Thyroid gland (tissue), 4 donors: ENCODE measurements at regions not wholly inside any gene's neighbourhood (a gene's known extent, or its start where the extent isn't known, plus 50 kb on each side); places are given as distances from the start of the nearest gene placed in this dataset.

Source experiments
- DNase-seq, 2 donors: peaks; one replicate each; pipeline ENCODE4 v3.0.0-alpha.2; 2019
- H3K27ac ChIP-seq, 3 donors: fragments of 200-600 bp; sonication (generic); 1 replicate in 2 of 3; 2 replicates in 1 of 3; pipeline ENCODE4 v1.5.1; 2016 to 2019; ENCODE audit warnings: mild to moderate bottlenecking in 1 of 3, moderate library complexity in 1 of 3
- H3K27me3 ChIP-seq: fragments of 200-600 bp; sonication (generic); one replicate; pipeline ENCODE4 v1.5.1; 2019
- H3K36me3 ChIP-seq, 2 donors: fragments of 200-600 bp; sonication (generic); one replicate each; pipeline ENCODE4 v1.5.1; 2016 to 2019
- H3K4me1 ChIP-seq, 2 donors: fragments of 200-600 bp; sonication (generic); one replicate each; pipeline ENCODE4 v1.5.1; 2017 to 2019
- H3K4me3 ChIP-seq, 3 donors: fragments of 200-600 bp; sonication (generic); replicated peaks in 1 of 3; 1 replicate in 2 of 3; 2 replicates in 1 of 3; pipeline ENCODE4 v1.5.1; 2016; ENCODE audit warnings: mild to moderate bottlenecking in 1 of 3
- H3K9me3 ChIP-seq: fragments of 200-600 bp; sonication (generic); one replicate; pipeline ENCODE4 v1.5.1; 2017
- POLR2A ChIP-seq, 2 donors: fragments of 450-650 bp; IDR thresholded peaks; one replicate each; pipeline ENCODE4 v1.6.1; 2017; ENCODE audit warnings: antibody characterized with exemption in 2 of 2, mild to moderate bottlenecking in 2 of 2, moderate library complexity in 1 of 2
- WGBS, 2 donors: methylation state at CpG; one replicate each; pipeline ENCODE4 v1.1.5; 2017; 5-methylcytosine and 5-hydroxymethylcytosine counted together
- intact Hi-C: fragments of 100-400 bp; cut with DNase I; formaldehyde crosslinking; loops from one replicate; pipeline ENCODE4 v1.15.1; 2023
- TF ChIP-seq, protein P1 (sequence below), 6 experiments: fragments of 200-600 bp in 3 of 6; fragments of 450-650 bp in 3 of 6; sonication (generic) in 3 of 6; IDR thresholded peaks; one replicate each; pipeline ENCODE4 v1.5.1; 2016 to 2019; ENCODE audit warnings: antibody characterized with exemption in 6 of 6, mild to moderate bottlenecking in 2 of 6, inconsistent platforms in 1 of 6, moderate library complexity in 1 of 6

DNA sequence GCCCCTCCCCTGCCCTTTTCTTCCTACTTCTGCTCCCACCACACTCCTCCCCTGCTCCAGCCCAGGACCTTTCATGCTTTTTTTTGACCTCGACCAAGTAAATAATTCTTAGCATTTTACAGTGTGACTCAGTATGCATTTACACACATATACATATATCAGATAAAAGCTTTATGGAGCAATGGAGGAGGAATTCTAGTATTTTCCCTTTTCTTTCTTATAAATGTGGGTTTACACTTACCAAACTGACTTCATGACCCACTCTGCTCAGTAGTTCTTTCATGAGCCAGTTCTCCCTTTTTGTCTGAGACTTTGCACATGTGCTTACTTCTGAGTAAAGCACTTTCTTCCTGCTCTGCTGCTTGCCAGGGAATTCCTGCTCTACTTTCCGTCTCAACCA is 111.8 kb upstream of the H2AZ1 start:
- H3K4me1 ChIP-seq: no peaks in the 10 kb centered on the region
- WGBS, 2 donors: 76 to 78% methylated on average over 2 of the region's 2 CpGs
- intact Hi-C loops: no loop called here
- no peak overlapping the region for H3K27ac ChIP-seq
- no peaks in the 10 kb centered on the region for H3K27me3 ChIP-seq
- no peaks in the 10 kb centered on the region for H3K36me3 ChIP-seq
- no peak for DNase-seq
- H3K9me3 ChIP-seq: no peaks in the 10 kb centered on the region
- TF ChIP-seq, protein P1, sequence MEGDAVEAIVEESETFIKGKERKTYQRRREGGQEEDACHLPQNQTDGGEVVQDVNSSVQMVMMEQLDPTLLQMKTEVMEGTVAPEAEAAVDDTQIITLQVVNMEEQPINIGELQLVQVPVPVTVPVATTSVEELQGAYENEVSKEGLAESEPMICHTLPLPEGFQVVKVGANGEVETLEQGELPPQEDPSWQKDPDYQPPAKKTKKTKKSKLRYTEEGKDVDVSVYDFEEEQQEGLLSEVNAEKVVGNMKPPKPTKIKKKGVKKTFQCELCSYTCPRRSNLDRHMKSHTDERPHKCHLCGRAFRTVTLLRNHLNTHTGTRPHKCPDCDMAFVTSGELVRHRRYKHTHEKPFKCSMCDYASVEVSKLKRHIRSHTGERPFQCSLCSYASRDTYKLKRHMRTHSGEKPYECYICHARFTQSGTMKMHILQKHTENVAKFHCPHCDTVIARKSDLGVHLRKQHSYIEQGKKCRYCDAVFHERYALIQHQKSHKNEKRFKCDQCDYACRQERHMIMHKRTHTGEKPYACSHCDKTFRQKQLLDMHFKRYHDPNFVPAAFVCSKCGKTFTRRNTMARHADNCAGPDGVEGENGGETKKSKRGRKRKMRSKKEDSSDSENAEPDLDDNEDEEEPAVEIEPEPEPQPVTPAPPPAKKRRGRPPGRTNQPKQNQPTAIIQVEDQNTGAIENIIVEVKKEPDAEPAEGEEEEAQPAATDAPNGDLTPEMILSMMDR (IDR thresholded peaks at IDR 0.05): no peak
- no peak for TF ChIP-seq POLR2A (IDR thresholded peaks at IDR 0.05)
- H3K4me3 ChIP-seq: no peak overlapping the region

DNA sequence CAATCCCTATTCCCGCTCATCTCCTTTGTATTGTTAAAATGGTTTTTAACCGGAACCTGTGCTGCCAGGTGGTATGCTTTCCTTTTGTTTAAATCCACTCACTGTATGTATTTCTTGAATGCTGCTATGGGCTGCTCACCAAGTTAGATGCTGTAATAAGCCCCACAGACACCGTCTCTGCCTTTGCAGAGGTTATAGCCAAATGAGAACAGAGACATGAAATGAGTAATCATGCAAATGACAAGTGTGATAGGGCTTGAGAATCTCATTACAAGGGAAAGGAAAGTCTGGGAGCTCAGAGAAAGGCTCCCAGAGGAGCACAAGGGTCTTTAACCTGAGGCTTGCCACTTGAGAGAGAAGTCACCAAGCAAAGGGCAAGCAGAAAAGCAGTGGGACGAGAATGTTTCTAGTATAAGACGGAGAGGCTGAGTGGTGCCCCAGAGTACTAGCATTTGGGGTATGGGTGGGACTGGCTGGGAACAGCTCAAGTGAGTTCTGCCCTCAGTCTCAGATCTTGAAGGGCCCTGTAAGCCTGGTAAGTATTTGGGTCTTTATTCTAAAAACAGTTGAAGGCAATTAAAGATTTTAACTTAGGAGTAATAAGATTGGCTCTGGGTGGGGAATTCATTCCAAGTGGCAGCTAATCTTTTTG is 110.8 kb upstream of the H2AZ1 start:
- Histone ChIP-seq H3K36me3 (no peaks in the 10 kb centered on the region), H3K27ac (no peak overlapping the region), H3K27me3 (no peaks in the 10 kb centered on the region), H3K4me3 (no peak overlapping the region), H3K9me3 (no peaks in the 10 kb centered on the region), H3K4me1 (no peaks in the 10 kb centered on the region)
- 87 to 88% methylated on average over 5 of the region's 5 CpGs for WGBS, 2 donors
- no peak for DNase-seq
- TF ChIP-seq, protein P1 (IDR thresholded peaks at IDR 0.05): no peak
- TF ChIP-seq POLR2A (IDR thresholded peaks at IDR 0.05): no peak
- intact Hi-C loops: no loop called here

DNA sequence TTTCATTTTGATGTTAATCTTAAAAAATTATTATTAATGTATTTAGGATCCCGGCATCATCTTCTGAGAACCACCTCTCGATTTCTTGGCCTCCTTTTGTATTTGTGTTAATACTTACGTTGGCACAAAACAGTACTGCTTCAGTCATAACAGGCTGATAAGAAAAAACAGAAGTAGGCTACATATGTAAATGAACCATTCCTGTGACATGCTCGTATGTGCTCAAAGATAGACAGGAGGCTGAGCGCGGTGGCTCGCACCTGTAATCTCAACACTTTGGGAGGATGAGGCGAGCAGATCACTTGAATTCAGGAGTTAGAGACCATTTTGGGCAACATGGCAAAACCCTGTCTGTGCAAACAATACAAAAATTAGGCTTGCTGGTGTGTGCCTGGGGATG is 109.4 kb upstream of the H2AZ1 start:
- Histone ChIP-seq H3K36me3 (no peaks in the 10 kb centered on the region), H3K27me3 (no peaks in the 10 kb centered on the region), H3K27ac (no peak overlapping the region), H3K9me3 (no peaks in the 10 kb centered on the region), H3K4me1 (no peaks in the 10 kb centered on the region), H3K4me3 (no peak overlapping the region)
- TF ChIP-seq, protein P1 (IDR thresholded peaks at IDR 0.05): no peak
- intact Hi-C loops: no loop called here
- WGBS, 2 donors: 93 to 96% methylated on average over 8 of the region's 8 CpGs
- no peak for DNase-seq

DNA sequence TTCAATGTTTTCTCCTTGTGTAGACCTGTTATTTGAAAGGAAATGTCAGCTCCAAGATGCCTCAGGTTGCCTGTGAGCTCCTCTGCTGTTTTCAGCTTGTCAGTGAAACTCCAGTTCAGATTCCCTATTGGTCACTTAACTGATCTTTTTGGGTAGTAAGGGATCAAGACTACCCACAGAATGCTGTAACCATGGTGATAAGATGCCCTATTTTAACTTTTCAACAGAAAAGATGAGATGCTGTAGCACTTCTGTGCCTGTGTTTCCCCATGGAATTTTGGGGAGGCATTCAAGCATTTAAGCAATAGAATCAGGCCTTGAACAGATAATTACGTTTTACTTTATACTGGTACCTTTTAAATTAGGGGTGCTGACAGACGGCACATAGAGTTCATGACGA is 106.6 kb upstream of the H2AZ1 start:
- H3K36me3 ChIP-seq: no peaks in the 10 kb centered on the region
- H3K27me3 ChIP-seq: no peaks in the 10 kb centered on the region
- H3K9me3 ChIP-seq: no peaks in the 10 kb centered on the region
- no peaks in the 10 kb centered on the region for H3K4me1 ChIP-seq
- H3K27ac ChIP-seq: no peak overlapping the region
- intact Hi-C loops: no loop called here
- DNase-seq: no peak
- H3K4me3 ChIP-seq: no peak overlapping the region
- no peak for TF ChIP-seq POLR2A (IDR thresholded peaks at IDR 0.05)
- TF ChIP-seq, protein P1 (IDR thresholded peaks at IDR 0.05): no peak
- WGBS, 2 donors: 88 to 91% methylated on average over 3 of the region's 3 CpGs

DNA sequence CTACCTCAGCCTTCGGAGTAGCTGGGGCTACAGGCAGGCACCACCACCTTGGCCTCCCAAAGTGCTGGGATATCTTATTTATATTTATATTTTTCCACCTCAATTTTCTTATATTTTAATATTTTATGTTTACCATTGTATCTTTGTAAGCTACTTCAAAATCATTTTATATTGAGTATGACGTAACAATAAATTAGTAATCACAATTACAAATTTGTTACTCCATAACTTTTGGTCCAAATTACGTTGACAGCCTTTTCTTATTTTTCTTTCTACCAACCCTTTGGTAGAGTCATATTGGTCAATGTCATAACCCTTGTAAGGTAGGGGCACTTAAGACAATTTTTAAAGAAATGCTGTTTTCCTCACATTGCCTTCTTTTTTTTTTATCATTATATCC is 104.0 kb upstream of the H2AZ1 start:
- Histone ChIP-seq H3K27me3 (no peaks in the 10 kb centered on the region), H3K9me3 (no peaks in the 10 kb centered on the region), H3K27ac (no peak overlapping the region), H3K4me1 (no peaks in the 10 kb centered on the region), H3K4me3 (no peak overlapping the region), H3K36me3 (no peaks in the 10 kb centered on the region)
- TF ChIP-seq POLR2A (IDR thresholded peaks at IDR 0.05): no peak
- TF ChIP-seq, protein P1 (IDR thresholded peaks at IDR 0.05): no peak
- WGBS, 2 donors: 88 to 92% methylated on average over 3 of the region's 3 CpGs
- no peak for DNase-seq
- intact Hi-C loops: no loop called here
